Posterior cingulate gyrus (tissue), 11 donors: ENCODE measurements at regions not wholly inside any gene's neighbourhood (a gene's known extent, or its start where the extent isn't known, plus 50 kb on each side); places are given as distances from the start of the nearest gene placed in this dataset.

Experiments used
- DNase-seq, 10 donors: peaks; one replicate each; pipeline versions ENCODE4 v3.0.0 to v3.0.0-alpha.2; 2020 to 2021; ENCODE audit warnings: mixed read lengths in 3 of 10
- intact Hi-C: fragments of 100-400 bp; cut with DNase I; formaldehyde crosslinking; loops from one replicate; pipeline ENCODE4 v1.15.1; 2023

- DNase-seq, result no peak
- intact Hi-C loops, result loop anchor here (10.0 kb wide), 1 partner anchor 322 kb away; the partner anchor contains the start of gene MAF
Observed at GRCh38 chr16:79282806-79283205, 317.7 kb downstream of the MAF start.

GRCh38 chr16:79278506-79278905, 322.0 kb downstream of the MAF start:
- DNase-seq, result no peak
- intact Hi-C loops, result no loop called here

GRCh38 chr16:79276501-79276900, 324.0 kb downstream of the MAF start:
- intact Hi-C loops, result no loop called here

GRCh38 chr16:79274264-79274663, 326.3 kb downstream of the MAF start:
- intact Hi-C loops, result no loop called here
- no peak for DNase-seq

More at GRCh38 chr16:79276501-79276900, 324.0 kb downstream of the MAF start:
- DNase-seq, result no peak

GRCh38 chr16:79272141-79272577, 328.4 kb downstream of the MAF start:
- DNase-seq, result no peak
- intact Hi-C loops, result no loop called here

GRCh38 chr16:79271583-79271982, 329.0 kb downstream of the MAF start:
- no peak for DNase-seq
- intact Hi-C loops, result no loop called here

GRCh38 chr16:79270011-79270410, 330.5 kb downstream of the MAF start:
- intact Hi-C loops, result no loop called here
- DNase-seq, result no peak

- intact Hi-C loops, result no loop called here
- no peak for DNase-seq
Observed at GRCh38 chr16:79269211-79269863, 331.2 kb downstream of the MAF start.

- intact Hi-C loops, result no loop called here
- no peak for DNase-seq
Observed at GRCh38 chr16:79267781-79268180, 332.8 kb downstream of the MAF start.

GRCh38 chr16:79267146-79267545, 333.4 kb downstream of the MAF start:
- intact Hi-C loops, result no loop called here
- DNase-seq, result no peak

- intact Hi-C loops, result no loop called here
- DNase-seq, result no peak
Observed at GRCh38 chr16:79265701-79266100, 334.8 kb downstream of the MAF start.

- DNase-seq, result no peak
- intact Hi-C loops, result no loop called here
Observed at GRCh38 chr16:79265196-79265595, 335.3 kb downstream of the MAF start.

GRCh38 chr16:79264237-79265109, 336.1 kb downstream of the MAF start:
- intact Hi-C loops, result no loop called here
- DNase-seq, result no peak

- intact Hi-C loops, result no loop called here
- DNase-seq, result no peak
Observed at GRCh38 chr16:79263425-79263824, 337.1 kb downstream of the MAF start.
